ENCODE measurements at regions not wholly inside any gene's neighbourhood (a gene's known extent, or its start where the extent isn't known, plus 50 kb on each side); places are given as distances from the start of the nearest gene placed in this dataset.
"Not testable (repeated sequence)": the region's sequence is repeated elsewhere in the genome, so short reads cannot be mapped to it uniquely, and the experiment has no call there.

- DNase-seq (ENCODE audit: low read depth), result no peak
Measured at GRCh38 chr1:3992103-3992556, 92.1 kb upstream of the C1orf174 start.

DNA sequence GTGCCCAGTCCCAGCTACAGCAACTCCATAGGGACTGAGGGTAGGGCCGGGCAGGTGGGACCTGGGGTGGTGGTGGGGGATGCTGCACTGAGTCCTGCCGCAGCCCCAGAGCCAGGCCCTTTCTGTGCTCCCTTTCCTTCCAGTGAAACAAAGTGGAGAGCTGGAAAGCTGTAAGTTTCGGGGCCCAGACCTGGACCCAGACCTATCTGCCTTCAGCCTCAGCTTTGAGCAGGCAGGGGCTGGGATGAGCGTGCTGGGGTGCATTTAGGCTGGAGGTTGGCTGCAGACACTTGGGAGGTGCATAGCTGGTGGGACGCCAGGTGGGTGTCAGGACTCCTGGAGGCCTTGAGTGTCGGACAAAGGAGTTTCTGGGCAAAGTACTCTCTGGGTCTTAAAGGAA is 92.7 kb upstream of the C1orf174 start:
- no peak for DNase-seq (ENCODE audit: low read depth)

- DNase-seq (ENCODE audit: low read depth), result no peak
Measured at GRCh38 chr1:3993619-3994375, 93.7 kb upstream of the C1orf174 start.

GRCh38 chr1:3995141-3995780 is 95.2 kb upstream of the C1orf174 start:
- DNase-seq (ENCODE audit: low read depth), result no peak

- DNase-seq (ENCODE audit: low read depth), result peak; percentile 83
Measured at GRCh38 chr1:3996846-3997705, 97.0 kb upstream of the C1orf174 start.

GRCh38 chr1:3998086-3998485 is 98.0 kb upstream of the C1orf174 start:
- no peak for DNase-seq (ENCODE audit: low read depth)

- DNase-seq (ENCODE audit: low read depth), result not testable (repeated sequence)
Measured at GRCh38 chr1:3999514-3999913, 99.4 kb upstream of the C1orf174 start.

- no peak for DNase-seq (ENCODE audit: low read depth)
Measured at GRCh38 chr1:3999941-4000735, 100.1 kb upstream of the C1orf174 start.

DNA sequence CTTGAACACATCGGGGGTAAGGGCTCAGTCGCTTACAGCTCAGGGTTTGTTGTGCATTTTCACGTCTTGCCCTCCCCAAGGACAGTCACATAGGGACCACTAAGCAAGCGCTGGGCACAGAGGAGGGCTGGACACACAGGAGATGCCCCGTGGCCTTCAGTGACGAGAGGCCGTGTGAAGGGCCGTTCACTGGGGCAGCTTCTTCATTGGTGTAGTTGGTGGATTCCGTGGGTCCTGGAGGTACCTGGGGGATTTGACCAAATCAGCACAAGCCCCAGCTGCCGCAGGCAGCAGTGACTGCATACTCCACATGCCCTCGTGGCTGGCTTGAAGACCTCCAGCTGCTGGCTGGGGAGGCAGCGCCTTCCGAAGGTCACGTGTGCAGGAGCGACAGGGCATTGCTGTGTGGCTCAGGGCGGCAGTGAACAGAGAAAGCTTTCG is 100.8 kb upstream of the C1orf174 start:
- no peak for DNase-seq (ENCODE audit: low read depth)

DNA sequence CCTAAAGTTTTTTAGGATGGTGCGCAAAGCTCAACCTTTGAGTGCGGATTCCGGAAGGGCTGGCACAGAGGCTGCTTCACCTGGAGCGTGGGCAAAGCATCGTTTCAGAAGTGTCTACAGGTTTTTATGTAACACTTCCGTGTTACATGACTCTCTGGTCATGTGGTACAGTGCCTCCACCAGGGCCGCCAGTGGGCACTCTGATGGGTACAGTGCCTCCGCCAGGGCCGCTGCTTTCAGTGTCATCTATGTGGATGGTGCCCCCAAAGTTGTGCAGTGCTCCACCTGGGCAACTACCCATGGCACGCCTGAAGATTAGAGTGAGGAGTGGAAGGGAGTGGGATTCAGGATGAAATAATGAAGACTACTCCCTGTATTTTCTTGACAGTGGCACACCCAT is 101.4 kb upstream of the C1orf174 start:
- no peak for DNase-seq (ENCODE audit: low read depth)

DNA sequence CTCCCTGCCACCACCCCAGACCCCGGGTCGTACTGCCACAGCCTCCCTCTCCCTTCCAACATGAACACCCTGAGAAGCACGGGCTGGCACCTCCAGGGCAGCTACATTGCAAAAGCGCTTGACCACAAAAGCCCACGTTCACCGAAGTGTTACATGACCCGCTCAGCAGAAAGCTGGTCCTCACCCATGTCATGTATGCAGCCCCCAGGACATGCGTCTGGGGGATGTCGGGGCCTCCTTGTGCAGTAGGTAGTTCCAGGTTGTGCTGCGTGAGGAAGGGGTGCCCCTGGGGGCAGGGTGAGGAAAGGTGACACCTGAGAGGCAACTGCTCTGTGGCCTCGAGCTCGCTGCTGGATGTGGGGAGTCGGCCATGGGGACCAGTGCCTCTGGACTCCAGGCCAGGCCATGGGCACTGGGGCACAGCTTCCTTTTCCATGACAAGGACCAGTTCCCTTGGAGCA is 102.0 kb upstream of the C1orf174 start:
- no peak for DNase-seq (ENCODE audit: low read depth)

DNA sequence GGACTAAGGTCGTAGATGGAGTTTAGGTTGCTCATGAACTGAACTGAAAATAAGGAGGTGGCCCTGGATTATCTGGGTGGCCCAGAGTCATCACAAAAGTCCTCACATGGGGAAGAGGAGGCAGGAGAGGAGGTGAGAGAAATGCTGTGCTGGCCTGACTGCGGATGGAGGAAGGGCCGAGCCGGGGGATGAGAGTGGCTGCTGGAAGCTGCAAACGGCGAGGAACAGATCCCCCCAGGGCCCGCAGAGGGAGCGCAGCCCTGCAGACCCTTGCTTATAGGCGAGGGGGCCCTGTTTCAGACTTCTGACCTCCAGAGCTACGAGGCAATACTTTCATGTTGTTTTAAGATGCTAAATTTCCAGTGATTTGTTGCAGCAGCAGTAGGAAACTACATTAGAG is 102.7 kb upstream of the C1orf174 start:
- DNase-seq (ENCODE audit: low read depth), result no peak

- no peak for DNase-seq (ENCODE audit: low read depth)
Measured at GRCh38 chr1:4003846-4004505, 103.9 kb upstream of the C1orf174 start.

DNA sequence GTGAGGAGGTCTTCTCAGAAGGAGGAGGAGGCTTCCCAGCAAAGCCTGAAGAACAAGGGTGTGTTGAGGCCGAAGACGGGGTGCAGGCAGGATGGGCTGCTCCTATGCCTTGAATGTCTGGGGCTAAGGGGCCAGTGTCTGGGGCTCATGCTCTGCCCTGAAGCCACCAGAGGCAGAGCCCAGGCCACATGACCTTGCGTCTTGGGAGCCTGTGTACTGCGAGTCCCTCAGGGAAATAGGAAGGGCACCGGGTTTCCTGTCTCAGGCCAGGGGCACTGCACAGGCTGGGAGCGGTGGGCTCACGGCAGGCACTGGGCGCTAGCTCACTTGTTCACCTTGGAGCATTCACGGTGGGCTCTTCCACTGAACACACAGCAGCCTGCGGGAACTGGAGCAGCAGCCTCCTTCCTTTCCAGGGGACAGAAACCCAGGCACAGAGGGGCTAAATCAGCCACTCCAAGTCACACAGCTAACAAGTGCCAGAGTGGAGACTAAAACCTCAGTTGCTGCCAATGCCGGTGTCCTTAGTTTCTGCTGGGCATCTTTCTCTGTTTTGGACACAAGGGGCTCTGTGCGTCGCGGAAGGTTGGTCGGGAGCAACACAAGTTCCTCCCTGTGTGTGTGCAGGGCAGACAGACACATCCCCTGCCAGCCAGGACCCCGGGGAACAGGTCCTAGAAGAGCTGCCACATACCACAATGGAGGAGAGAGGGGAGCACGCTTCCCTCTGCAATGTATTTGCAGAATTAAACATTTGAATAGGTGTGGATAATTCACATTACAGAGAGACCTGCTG is 104.8 kb upstream of the C1orf174 start:
- DNase-seq (ENCODE audit: low read depth), result no peak

GRCh38 chr1:4005431-4005830 is 105.4 kb upstream of the C1orf174 start:
- no peak for DNase-seq (ENCODE audit: low read depth)

- no peak for DNase-seq (ENCODE audit: low read depth)
Measured at GRCh38 chr1:4006676-4007374, 106.8 kb upstream of the C1orf174 start.

GRCh38 chr1:4010284-4010683 is 110.2 kb upstream of the C1orf174 start:
- no peak for DNase-seq (ENCODE audit: low read depth)

DNA sequence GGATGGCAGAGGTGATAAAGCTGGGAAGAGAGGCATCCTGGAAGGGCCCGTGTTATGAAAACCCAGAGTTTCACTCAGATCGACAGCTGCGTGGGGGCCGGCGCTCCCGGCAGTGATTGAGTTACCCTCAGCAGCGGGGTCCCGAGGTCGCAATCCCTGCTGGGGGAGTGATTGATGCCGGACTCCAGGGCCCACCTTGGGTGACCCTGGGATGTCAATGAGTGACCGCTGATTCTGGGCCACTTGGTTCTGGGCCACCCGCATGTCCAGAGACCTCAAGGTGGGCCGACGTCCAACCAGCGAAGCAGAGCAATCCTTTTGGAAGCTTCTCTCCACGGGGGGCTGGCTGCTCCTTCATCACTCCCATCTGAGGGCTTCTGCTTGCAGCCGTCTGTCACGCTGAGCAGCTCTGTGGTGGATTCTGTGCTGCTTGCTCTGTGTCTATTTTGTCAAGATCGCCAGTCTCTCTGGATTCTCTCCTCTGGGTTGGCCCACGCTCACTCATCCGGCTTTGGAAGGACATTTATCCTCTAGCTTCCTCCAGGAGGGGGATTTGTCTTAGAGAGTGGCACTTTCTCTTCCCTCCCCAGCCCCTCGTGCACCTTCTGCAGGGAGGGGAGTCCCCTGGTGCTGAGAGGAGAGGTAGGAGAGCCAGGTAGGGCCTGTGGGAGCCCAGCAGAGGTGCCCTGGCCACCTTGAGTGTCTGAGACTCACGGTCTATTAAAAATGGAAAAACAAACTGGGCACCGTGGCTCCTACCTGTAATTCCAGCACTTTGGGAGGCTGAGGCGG is 110.9 kb upstream of the C1orf174 start:
- no peak for DNase-seq (ENCODE audit: low read depth)

All from Daoy (cell line).